Kidney (tissue), 13 donors: ENCODE measurements at regions not wholly inside any gene's neighbourhood (a gene's known extent, or its start where the extent isn't known, plus 50 kb on each side); places are given as distances from the start of the nearest gene placed in this dataset.

Source experiments
- DNase-seq, 5 donors: peaks; one replicate each; pipeline ENCODE4 v3.0.0-alpha.2; 2013 to 2020
- FAIRE-seq: peaks from 2 replicates; lab custom pipeline; 2012; peaks lifted over from hg19 to GRCh38; lab: Jason Lieb, UNC
- H3K27ac ChIP-seq, 2 donors: one replicate each; pipeline ENCODE4 v1.7.0; 2013; ENCODE audit warnings: low read depth in 2 of 2, low read length in 2 of 2, inconsistent platforms in 1 of 2
- H3K27me3 ChIP-seq: one replicate; pipeline ENCODE4 v1.7.1; 2013; ENCODE audit warnings: low read length, inconsistent platforms; ENCODE audit not compliant: control insufficient read depth, insufficient read depth
- H3K36me3 ChIP-seq, 3 donors: one replicate each; pipeline versions ENCODE4 v1.7.0 to v1.7.1; 2013; ENCODE audit warnings: low read length in 3 of 3, control low read depth in 1 of 3, inconsistent platforms in 1 of 3; ENCODE audit not compliant: insufficient read depth in 3 of 3, control insufficient read depth in 2 of 3
- H3K4me1 ChIP-seq, 3 donors: one replicate each; pipeline versions ENCODE4 v1.7.0 to v1.7.1; 2013; ENCODE audit warnings: low read length in 3 of 3, inconsistent platforms in 1 of 3, low read depth in 1 of 3; ENCODE audit not compliant: control insufficient read depth in 2 of 3, insufficient read depth in 2 of 3
- H3K4me3 ChIP-seq, 3 donors: one replicate each; pipeline versions ENCODE4 v1.7.0 to v1.8.1; 2013; ENCODE audit warnings: low read length in 3 of 3, control low read depth in 1 of 3, inconsistent platforms in 1 of 3
- H3K9ac ChIP-seq, 3 donors: one replicate each; pipeline versions ENCODE4 v1.7.0 to v1.7.1; 2013; ENCODE audit warnings: low read length in 3 of 3, control low read depth in 1 of 3, inconsistent platforms in 1 of 3
- H3K9me3 ChIP-seq, 3 donors: one replicate each; pipeline versions ENCODE4 v1.7.0 to v1.7.1; 2013; ENCODE audit warnings: low read length in 3 of 3, control low read depth in 1 of 3, inconsistent platforms in 1 of 3; ENCODE audit not compliant: control insufficient read depth in 2 of 3, insufficient read depth in 1 of 3
- CTCF ChIP-seq: IDR thresholded peaks from 3 replicates; pipeline ENCODE4 v1.5.1; 2012; ENCODE audit warnings: mild to moderate bottlenecking, moderate library complexity, borderline replicate concordance; ENCODE audit not compliant: insufficient read depth; ENCODE audit errors: extremely low read depth
- intact Hi-C: fragments of 100-400 bp; cut with DNase I; formaldehyde crosslinking; loops from one replicate; pipeline ENCODE4 v1.11.1; 2022
- donor health status: control.
- donor health status: control.
- donor health status: control.
- donor health status: control.
- donor health status: control.
- donor health status: DM: yes; HTN: yes; CAD: no.
- donor health status: Normal renal cell carcinoma (clear cell type).

DNA sequence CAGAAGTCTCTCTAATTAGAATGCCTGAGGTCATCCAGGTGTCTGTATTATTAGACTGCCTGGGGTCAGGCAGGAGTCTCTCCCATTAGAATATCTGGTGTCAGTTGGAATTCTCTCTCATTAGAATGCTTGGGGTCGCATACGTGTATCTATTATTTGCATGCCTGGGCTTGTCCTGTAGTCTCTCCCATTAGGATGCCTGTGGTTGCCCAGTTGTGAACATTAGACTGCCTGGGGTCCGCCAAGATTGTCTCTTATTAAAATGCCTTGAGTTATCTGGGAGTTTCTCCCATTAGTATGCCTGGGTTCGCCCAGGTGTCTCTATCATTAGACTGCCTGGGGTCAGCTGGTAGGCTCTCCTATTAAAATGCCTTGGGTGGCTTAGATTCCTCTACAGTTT is 1494.7 kb downstream of the UQCRFS1 start:
- no peaks in the 10 kb centered on the region for H3K27me3 ChIP-seq
- H3K27ac ChIP-seq = no peak overlapping the region
- no peak overlapping the region for H3K9ac ChIP-seq
- H3K4me3 ChIP-seq = no peak overlapping the region
- peaks cover 0 to 46% (median 6%) of the 10 kb centered on the region in 3 donors for H3K9me3 ChIP-seq
- intact Hi-C loops = no loop called here
- no peaks in the 10 kb centered on the region for H3K4me1 ChIP-seq
- FAIRE-seq (no peak), DNase-seq (no peak)
- H3K36me3 ChIP-seq = no peaks in the 10 kb centered on the region
- TF ChIP-seq CTCF = no peak

GRCh38 chr19:27717825-27718224 is 1495.1 kb downstream of the UQCRFS1 start:
- no peak for DNase-seq
- Histone ChIP-seq H3K9me3 (peaks cover 0 to 47% (median 6%) of the 10 kb centered on the region in 3 donors), H3K4me3 (no peak overlapping the region), H3K9ac (no peak overlapping the region), H3K27ac (no peak overlapping the region), H3K27me3 (no peaks in the 10 kb centered on the region), H3K36me3 (no peaks in the 10 kb centered on the region), H3K4me1 (no peaks in the 10 kb centered on the region)
- no peak for TF ChIP-seq CTCF
- FAIRE-seq = no peak
- intact Hi-C loops = no loop called here

- FAIRE-seq = no peak
- no peaks in the 10 kb centered on the region for H3K36me3 ChIP-seq
- H3K27ac ChIP-seq = no peak overlapping the region
- TF ChIP-seq CTCF = no peak
- no peak overlapping the region for H3K9ac ChIP-seq
- H3K27me3 ChIP-seq = no peaks in the 10 kb centered on the region
- no peak overlapping the region for H3K4me3 ChIP-seq
- no peaks in the 10 kb centered on the region for H3K4me1 ChIP-seq
- peaks cover 0 to 43% (median 6%) of the 10 kb centered on the region in 3 donors for H3K9me3 ChIP-seq
- intact Hi-C loops = no loop called here
- DNase-seq = no peak
Observed at GRCh38 chr19:27716922-27717321, 1496.0 kb downstream of the UQCRFS1 start.

- H3K27me3 ChIP-seq = no peaks in the 10 kb centered on the region
- no peak overlapping the region for H3K4me3 ChIP-seq
- DNase-seq (no peak), FAIRE-seq (no peak)
- H3K9ac ChIP-seq = no peak overlapping the region
- H3K27ac ChIP-seq = no peak overlapping the region
- no peak for TF ChIP-seq CTCF
- no peaks in the 10 kb centered on the region for H3K4me1 ChIP-seq
- H3K9me3 ChIP-seq = peaks cover 0 to 40% (median 1%) of the 10 kb centered on the region in 3 donors
- intact Hi-C loops = no loop called here
- no peaks in the 10 kb centered on the region for H3K36me3 ChIP-seq
Observed at GRCh38 chr19:27714857-27715256, 1498.1 kb downstream of the UQCRFS1 start.
